ENCODE measurements at regions not wholly inside any gene's neighbourhood (a gene's known extent, or its start where the extent isn't known, plus 50 kb on each side); places are given as distances from the start of the nearest gene placed in this dataset.
"Not testable (repeated sequence)": the region's sequence is repeated elsewhere in the genome, so short reads cannot be mapped to it uniquely, and the experiment has no call there.

DNA sequence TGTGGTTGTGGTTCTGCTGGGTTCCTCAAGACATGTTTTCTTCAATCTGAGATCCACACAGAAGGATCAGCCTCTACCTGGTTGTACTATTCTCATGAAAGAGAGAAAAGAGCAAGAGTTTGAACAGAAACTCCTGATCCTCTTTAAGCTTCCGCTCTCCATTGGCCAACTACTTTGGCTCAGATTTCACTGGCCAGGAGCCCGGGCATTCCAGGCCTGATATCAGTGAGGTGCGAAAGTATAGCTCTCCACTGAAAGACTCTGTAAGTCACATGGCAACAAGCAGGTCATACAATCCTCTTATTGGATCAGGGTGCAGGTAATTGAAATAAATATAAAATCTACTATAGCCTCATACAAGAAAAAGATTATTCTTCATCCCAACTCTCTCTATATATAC, 920.5 kb downstream of the TLE4 start:
- intact Hi-C loops (cut with DNase I, micrococcal nuclease) = no loop called here

DNA sequence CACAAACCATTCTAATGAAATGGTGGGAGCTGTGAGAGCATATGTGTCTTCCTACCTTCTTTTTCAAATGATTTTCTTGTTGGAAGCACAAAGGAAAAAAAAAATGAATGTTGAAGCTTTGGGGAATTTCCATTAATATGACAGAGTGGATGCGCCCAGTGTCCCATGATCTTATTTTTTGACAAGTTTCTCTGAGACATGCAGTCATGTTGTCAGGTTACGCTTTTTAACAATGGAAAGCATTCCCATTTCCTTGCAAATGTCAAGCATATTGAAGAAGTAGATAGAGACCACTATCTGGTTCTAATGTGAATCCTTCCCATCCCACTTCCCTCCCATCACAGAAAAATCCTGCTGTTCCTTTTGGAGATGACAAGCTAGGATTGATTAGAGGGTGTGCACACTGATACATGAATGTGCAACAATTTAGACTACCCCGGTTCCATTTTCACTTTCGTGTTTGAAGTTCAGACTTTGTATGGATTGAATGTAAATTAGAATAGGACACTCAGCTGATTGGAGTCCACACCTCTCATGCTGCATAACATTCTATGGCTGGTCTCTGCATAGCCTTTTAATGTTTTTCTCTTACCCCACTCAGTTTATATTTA, 919.4 kb downstream of the TLE4 start:
- peaks cover 9% of the 10 kb centered on the region for H3K9me3 ChIP-seq
- TF ChIP-seq, protein P1, sequence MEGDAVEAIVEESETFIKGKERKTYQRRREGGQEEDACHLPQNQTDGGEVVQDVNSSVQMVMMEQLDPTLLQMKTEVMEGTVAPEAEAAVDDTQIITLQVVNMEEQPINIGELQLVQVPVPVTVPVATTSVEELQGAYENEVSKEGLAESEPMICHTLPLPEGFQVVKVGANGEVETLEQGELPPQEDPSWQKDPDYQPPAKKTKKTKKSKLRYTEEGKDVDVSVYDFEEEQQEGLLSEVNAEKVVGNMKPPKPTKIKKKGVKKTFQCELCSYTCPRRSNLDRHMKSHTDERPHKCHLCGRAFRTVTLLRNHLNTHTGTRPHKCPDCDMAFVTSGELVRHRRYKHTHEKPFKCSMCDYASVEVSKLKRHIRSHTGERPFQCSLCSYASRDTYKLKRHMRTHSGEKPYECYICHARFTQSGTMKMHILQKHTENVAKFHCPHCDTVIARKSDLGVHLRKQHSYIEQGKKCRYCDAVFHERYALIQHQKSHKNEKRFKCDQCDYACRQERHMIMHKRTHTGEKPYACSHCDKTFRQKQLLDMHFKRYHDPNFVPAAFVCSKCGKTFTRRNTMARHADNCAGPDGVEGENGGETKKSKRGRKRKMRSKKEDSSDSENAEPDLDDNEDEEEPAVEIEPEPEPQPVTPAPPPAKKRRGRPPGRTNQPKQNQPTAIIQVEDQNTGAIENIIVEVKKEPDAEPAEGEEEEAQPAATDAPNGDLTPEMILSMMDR (IDR thresholded peaks at IDR 0.05) = no peak
- intact Hi-C loops (cut with DNase I, micrococcal nuclease) = no loop called here
- no peak overlapping the region for H3K4me3 ChIP-seq
- no peaks in the 10 kb centered on the region for H3K36me3 ChIP-seq (ENCODE audit: low read depth)
- no peak for ATAC-seq
- no peaks in the 10 kb centered on the region for H3K4me1 ChIP-seq (ENCODE audit: low read depth)
- DNase-seq = no peak

More for the DNA sequence above, 920.5 kb downstream of the TLE4 start:
- Histone ChIP-seq H3K4me1 (ENCODE audit: low read depth) (no peaks in the 10 kb centered on the region), H3K36me3 (ENCODE audit: low read depth) (no peaks in the 10 kb centered on the region), H3K9me3 (peaks cover 9% of the 10 kb centered on the region), H3K4me3 (no peak overlapping the region)
- DNase-seq (no peak), ATAC-seq (no peak)
- TF ChIP-seq, protein P1 (IDR thresholded peaks at IDR 0.05) = no peak

DNA sequence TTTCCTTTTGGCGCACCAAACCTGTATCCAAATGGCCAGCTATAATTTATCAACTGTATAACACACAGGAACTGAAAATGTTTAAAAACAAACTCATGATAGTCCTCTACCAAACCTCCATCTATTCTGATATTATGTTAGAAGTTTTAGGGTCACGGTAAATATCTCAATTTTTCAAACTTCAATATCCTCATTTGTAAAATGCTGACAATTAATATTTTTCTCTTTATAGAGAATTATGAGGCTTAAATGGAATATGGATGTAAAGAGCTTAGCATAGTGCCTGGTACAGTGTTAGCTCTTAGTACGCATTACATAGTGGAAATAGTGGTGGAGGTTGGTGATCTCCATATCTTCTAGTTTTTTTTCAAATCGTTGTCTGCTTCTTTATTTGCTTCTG, 917.6 kb downstream of the TLE4 start:
- no peaks in the 10 kb centered on the region for H3K36me3 ChIP-seq (ENCODE audit: low read depth)
- DNase-seq (no peak), ATAC-seq (no peak)
- no peaks in the 10 kb centered on the region for H3K4me1 ChIP-seq (ENCODE audit: low read depth)
- TF ChIP-seq, protein P1 (IDR thresholded peaks at IDR 0.05) = no peak
- H3K9me3 ChIP-seq = no peaks in the 10 kb centered on the region
- intact Hi-C loops (cut with DNase I, micrococcal nuclease) = no loop called here
- no peak overlapping the region for H3K4me3 ChIP-seq

DNA sequence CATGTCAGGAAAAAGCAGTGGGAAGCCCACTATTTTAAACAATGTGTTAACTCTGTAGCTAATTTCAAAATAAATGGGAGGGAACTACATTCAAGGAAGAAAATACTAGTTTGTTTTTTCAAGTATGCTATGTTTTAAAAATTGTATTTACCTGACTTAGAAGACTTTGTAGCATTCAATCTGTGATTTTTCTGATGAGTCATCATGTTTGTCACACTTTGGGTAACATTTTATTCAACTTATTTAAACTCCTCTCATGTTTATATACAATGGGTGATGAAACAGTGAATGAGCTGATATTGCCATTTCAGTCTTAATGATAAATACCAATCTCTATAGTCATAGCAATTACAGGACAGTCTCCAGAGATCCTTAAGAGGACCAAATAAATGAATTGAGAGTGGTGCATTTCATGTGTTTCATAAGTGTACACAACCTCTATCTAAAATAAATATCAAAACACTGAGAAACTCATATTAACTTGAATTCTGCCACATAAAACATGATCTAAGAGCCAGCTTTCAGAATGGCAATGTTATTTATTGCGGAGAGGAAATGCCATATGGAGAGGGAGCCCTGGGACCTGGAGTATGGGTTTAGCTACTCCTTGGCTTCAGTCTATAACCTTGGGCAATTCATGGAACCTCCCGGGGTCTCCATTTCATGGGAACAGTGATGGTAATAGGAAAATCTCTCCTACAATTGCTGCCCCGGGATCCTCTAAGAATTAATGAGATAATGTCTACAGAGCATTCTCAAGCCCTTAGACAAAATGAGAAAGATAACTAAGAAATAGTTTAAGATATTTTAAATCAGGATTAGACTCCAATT, 913.9 kb downstream of the TLE4 start:
- intact Hi-C loops (cut with DNase I, micrococcal nuclease) = no loop called here
- Histone ChIP-seq H3K4me3 (no peak overlapping the region), H3K36me3 (ENCODE audit: low read depth) (no peaks in the 10 kb centered on the region), H3K9me3 (peaks cover 27% of the 10 kb centered on the region), H3K4me1 (ENCODE audit: low read depth) (no peaks in the 10 kb centered on the region)
- ATAC-seq (no peak), DNase-seq (no peak)
- TF ChIP-seq, protein P1 (IDR thresholded peaks at IDR 0.05) = no peak

DNA sequence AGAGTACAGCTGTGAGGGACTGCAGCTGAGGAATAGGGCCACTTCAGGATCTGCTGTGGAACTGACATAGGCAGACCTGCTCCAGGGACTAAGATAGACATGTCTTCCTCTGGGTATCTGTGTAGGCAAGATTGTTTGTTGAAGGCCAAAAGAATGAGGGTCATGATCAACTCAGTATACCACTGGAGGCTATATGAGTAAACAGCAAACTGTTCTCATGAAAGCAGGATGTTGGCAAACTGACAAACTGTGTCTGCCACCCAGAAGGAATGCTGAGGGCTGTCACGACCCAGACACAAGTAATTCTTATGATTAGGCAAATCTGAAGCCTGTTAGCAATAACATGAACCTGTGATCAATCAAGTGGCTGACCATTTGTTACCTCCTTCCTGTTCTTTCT, 910.5 kb downstream of the TLE4 start:
- intact Hi-C loops (cut with DNase I, micrococcal nuclease); DNase-seq; H3K36me3 ChIP-seq (ENCODE audit: low read depth); H3K4me1 ChIP-seq (ENCODE audit: low read depth); ATAC-seq; H3K4me3 ChIP-seq: not testable (repeated sequence)
- peaks cover 33% of the 10 kb centered on the region for H3K9me3 ChIP-seq

DNA sequence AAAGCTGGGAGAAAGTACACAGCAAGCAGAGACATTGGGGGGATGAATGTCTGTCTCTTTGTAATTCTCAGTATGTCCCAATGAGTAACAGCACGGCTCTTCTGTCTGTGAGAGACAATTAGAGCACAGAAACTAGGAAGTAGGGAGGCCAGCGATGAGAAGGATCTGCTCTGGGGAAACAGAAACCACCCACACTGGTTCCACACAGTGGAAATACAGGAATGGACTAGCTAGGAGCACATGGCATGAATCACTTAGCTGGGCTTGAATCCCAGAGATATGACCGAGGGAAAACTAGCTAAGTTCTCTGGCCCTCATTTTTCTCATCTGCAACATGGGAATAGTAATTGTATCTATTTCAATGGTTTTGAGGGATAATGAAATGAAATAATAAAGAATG, 895.9 kb downstream of the TLE4 start:
- no peak for ATAC-seq
- intact Hi-C loops (cut with DNase I, micrococcal nuclease) = no loop called here
- no peaks in the 10 kb centered on the region for H3K36me3 ChIP-seq (ENCODE audit: low read depth)
- H3K9me3 ChIP-seq = peaks cover 4% of the 10 kb centered on the region
- DNase-seq = no peak
- H3K4me3 ChIP-seq = no peak overlapping the region
- H3K4me1 ChIP-seq (ENCODE audit: low read depth) = no peaks in the 10 kb centered on the region
- TF ChIP-seq, protein P1 (IDR thresholded peaks at IDR 0.05) = no peak
